ENCODE measurements at regions not wholly inside any gene's neighbourhood (a gene's known extent, or its start where the extent isn't known, plus 50 kb on each side); places are given as distances from the start of the nearest gene placed in this dataset.
"Not testable (repeated sequence)": the region's sequence is repeated elsewhere in the genome, so short reads cannot be mapped to it uniquely, and the experiment has no call there.

DNA sequence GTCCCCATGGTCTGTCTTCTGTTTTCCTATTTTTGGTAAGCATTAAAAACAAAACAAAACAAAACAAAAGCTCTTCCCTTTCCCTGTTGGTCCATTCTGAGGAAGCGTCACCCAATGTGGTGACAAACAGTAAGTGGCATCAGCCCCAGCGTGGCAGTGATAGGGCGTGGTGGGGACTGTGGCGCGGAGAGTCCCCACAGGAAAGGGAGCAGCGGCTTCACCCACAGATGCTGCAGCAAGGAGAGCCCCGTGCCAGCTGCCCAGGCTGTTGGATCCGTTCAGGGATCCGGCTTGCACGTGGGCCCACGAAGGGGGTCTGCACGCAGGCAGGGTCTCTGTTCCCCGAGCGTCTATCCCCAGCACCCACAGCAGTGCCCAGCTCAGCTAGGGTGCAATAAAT is 279.2 kb downstream of the ADGRD1 start:
- H3K9me3 ChIP-seq (ENCODE audit: insufficient read depth in 2 of 2, low read depth in 1 of 2, low read length in 1 of 2); POLR2A ChIA-PET (ENCODE audit: partially characterized antibody): not testable (repeated sequence)

More for the DNA sequence above, 279.2 kb downstream of the ADGRD1 start:
- H3K4me2 ChIP-seq (ENCODE audit: insufficient read depth in 1 of 2, low read depth in 2 of 2, low read length in 2 of 2); H3K56ac ChIP-seq (replicated peaks; ENCODE audit: insufficient read length, low read depth, low read length); H2BK5ac ChIP-seq (ENCODE audit: low read depth, low read length); FAIRE-seq; H4K91ac ChIP-seq (replicated peaks; ENCODE audit: insufficient read length, low read length); H2AK5ac ChIP-seq (ENCODE audit: low read depth, low read length); H2BK12ac ChIP-seq (ENCODE audit: low read depth, low read length); H2BK15ac ChIP-seq (ENCODE audit: low read length); H3K14ac ChIP-seq (ENCODE audit: insufficient read length); H2BK20ac ChIP-seq (ENCODE audit: low read length); H3K23ac ChIP-seq (ENCODE audit: insufficient read length); H3K23me2 ChIP-seq (ENCODE audit: low read depth, low read length); H3K4me3 ChIP-seq (ENCODE audit: extremely low read depth in 1 of 4, insufficient read depth in 2 of 4, low read depth in 3 of 4, low read length in 4 of 4); H2AFZ ChIP-seq (ENCODE audit: low read length); DNase-seq (ENCODE audit: low read depth in 1 of 2, low spot score in 2 of 2); H3K36me3 ChIP-seq (ENCODE audit: control insufficient read depth in 2 of 4, insufficient read depth in 4 of 4, low read length in 3 of 4); H3K27ac ChIP-seq (ENCODE audit: low read depth, low read length); H3K79me2 ChIP-seq (ENCODE audit: control insufficient read depth in 1 of 2, insufficient read depth in 2 of 2, low read length in 2 of 2); H4K20me1 ChIP-seq (replicated peaks in 1 of 2; ENCODE audit: control insufficient read depth in 1 of 2, insufficient read depth in 2 of 2, low read length in 2 of 2); H3K18ac ChIP-seq (ENCODE audit: extremely low read depth, low read length); H2BK120ac ChIP-seq (replicated peaks; ENCODE audit: low read depth, low read length); H4K8ac ChIP-seq (ENCODE audit: extremely low read depth, insufficient read depth, low read length); H3K79me1 ChIP-seq (ENCODE audit: low read depth, low read length); H3K4ac ChIP-seq (replicated peaks; ENCODE audit: insufficient read length, low read depth, low read length); H4K5ac ChIP-seq (ENCODE audit: insufficient read length, low read depth, low read length); H3K27me3 ChIP-seq (replicated peaks in 1 of 4; ENCODE audit: control insufficient read depth in 3 of 4, extremely low read depth in 1 of 4, insufficient read depth in 3 of 4, low read length in 3 of 4); H3K9ac ChIP-seq (replicated peaks in 1 of 4; ENCODE audit: extremely low read depth in 1 of 4, low read depth in 3 of 4, low read length in 3 of 4): not testable (repeated sequence)
- H3K4me1 ChIP-seq (replicated peaks in 1 of 4; ENCODE audit: control insufficient read depth in 3 of 4, insufficient read depth in 4 of 4, low read length in 3 of 4): peaks cover 0 to 21% (median 11%) of the 10 kb centered on the region in 4 experiments; a peak in 5 of 7 replicates
- WGBS, 2 experiments (ENCODE audit: extremely low coverage in 1 of 2, insufficient coverage in 1 of 2, insufficient read length in 1 of 2, insufficient replicate concordance in 2 of 2, low coverage in 1 of 2, low lambda C conversion rate in 2 of 2, missing lambda C conversion rate in 1 of 2): 77% methylated on average over 6 of the region's 14 CpGs; no CpG with 5 or more reads in 1 of the 2 experiments
- CTCF ChIA-PET (ENCODE audit: partially characterized antibody): interaction anchor here (1.6 kb wide), 1 partner anchor 116 kb away, joined by 3 read pairs; no protein-coding TSS in a partner anchor

All from H1 (cell line).